K562 (cell line): ENCODE measurements at regions not wholly inside any gene's neighbourhood (a gene's known extent, or its start where the extent isn't known, plus 50 kb on each side); places are given as distances from the start of the nearest gene placed in this dataset.

ENCODE experiments used
- ATAC-seq: fragments of 200-7000 bp; cut with Tn5 transposase; 3 replicates; pipeline ENCODE4 v1.9.1; 2020; ENCODE audit warnings: moderate library complexity
- BruUV-seq: library from RNA; stranded (reverse); fragments of 400-500 nt; replicated peaks from 2 replicates; lab custom pipeline; 2021; lab: Mats Ljungman, UMichigan
- CTCF ChIA-PET: fragments of 300-600 bp; formaldehyde crosslinking; extraction: SDS; loops from one replicate; lab custom pipeline; 2021; ENCODE audit warnings: low intra/inter-chr PET ratio; lab: Yijun Ruan, JAX
- POLR2A ChIA-PET: fragments of 300-600, 350-650 bp; sonication (Branson Sonifier 250); formaldehyde crosslinking; extraction: SDS; loops from one replicate; lab custom pipeline; 2021; ENCODE audit warnings: antibody characterized with exemption, inconsistent platforms; lab: Yijun Ruan, JAX
- DNase-seq, 4 experiments: peaks; one replicate each; pipeline versions ENCODE4 v3.0.0 to v3.0.0-alpha.2; 2011 to 2018; ENCODE audit warnings: low spot score in 3 of 4, mixed read lengths in 3 of 4; ENCODE audit errors: extremely low read depth in 1 of 4
- FAIRE-seq: peaks from 2 replicates; lab custom pipeline; 2011; peaks lifted over from hg19 to GRCh38; lab: Jason Lieb, UNC
- H2AFZ ChIP-seq: 2 replicates; pipeline ENCODE4 v1.6.0; 2011; ENCODE audit warnings: low read depth, low read length, control low read depth, inconsistent platforms
- H3K27ac ChIP-seq: fragments of 200-600 bp; 3 replicates; pipeline ENCODE4 v1.8.0; 2011; ENCODE audit warnings: low read depth, mild to moderate bottlenecking, control low read depth, inconsistent platforms, low read length, moderate library complexity, mixed read lengths; ENCODE audit errors: extremely low read depth
- H3K27me3 ChIP-seq, 2 experiments: fragments of 300-600 bp in 1 of 2; 2 replicates in 1 of 2; 3 replicates in 1 of 2; pipeline versions ENCODE4 v1.6.0 to v1.8.0; 2011; ENCODE audit warnings: inconsistent platforms in 2 of 2, low read length in 2 of 2, mild to moderate bottlenecking in 1 of 2, mixed read lengths in 1 of 2, moderate library complexity in 1 of 2; ENCODE audit not compliant: control insufficient read depth in 2 of 2, insufficient read depth in 2 of 2
- H3K36me3 ChIP-seq: fragments of 300-600 bp; 3 replicates; pipeline ENCODE4 v1.8.0; 2011; ENCODE audit warnings: mild to moderate bottlenecking, low read length, inconsistent platforms; ENCODE audit not compliant: control insufficient read depth, insufficient read depth
- H3K4me1 ChIP-seq, 2 experiments: fragments of 200-600 bp in 1 of 2; replicated peaks in 1 of 2; 2 replicates in 1 of 2; 3 replicates in 1 of 2; pipeline versions ENCODE4 v1.5.1 to v1.8.0; 2011; ENCODE audit warnings: inconsistent platforms in 2 of 2, low read length in 2 of 2, mild to moderate bottlenecking in 1 of 2, mixed read lengths in 1 of 2, moderate library complexity in 1 of 2; ENCODE audit not compliant: control insufficient read depth in 2 of 2, insufficient read depth in 2 of 2
- H3K4me2 ChIP-seq: 2 replicates; pipeline ENCODE4 v1.6.1; 2011; ENCODE audit warnings: low read length, control low read depth, inconsistent platforms, mixed read lengths; ENCODE audit not compliant: insufficient read depth
- H3K4me3 ChIP-seq: fragments of 200-600 bp; sonication (generic), shearing (Covaris generic); 2 replicates; pipeline ENCODE4 v1.5.1; 2016; ENCODE audit warnings: control low read depth, inconsistent platforms
- H3K79me2 ChIP-seq: fragments of 200-600 bp; 3 replicates; pipeline ENCODE4 v1.8.0; 2011; ENCODE audit warnings: low read length, inconsistent platforms; ENCODE audit not compliant: control insufficient read depth, insufficient read depth
- H3K9ac ChIP-seq, 2 experiments: 2 replicates each; pipeline versions ENCODE4 v1.6.0 to v1.6.1; 2011; ENCODE audit warnings: low read depth in 2 of 2, low read length in 2 of 2, control low read depth in 1 of 2, inconsistent platforms in 1 of 2, mild to moderate bottlenecking in 1 of 2, mixed read lengths in 1 of 2; ENCODE audit not compliant: insufficient read depth in 1 of 2
- H3K9me1 ChIP-seq: one replicate; pipeline ENCODE4 v1.6.0; 2011; ENCODE audit warnings: inconsistent platforms, mild to moderate bottlenecking, low read length, moderate library complexity; ENCODE audit not compliant: control insufficient read depth, insufficient read depth
- H3K9me3 ChIP-seq: replicated peaks from 2 replicates; pipeline ENCODE4 v1.5.1; 2011; ENCODE audit warnings: low read depth, low read length, inconsistent platforms; ENCODE audit not compliant: control insufficient read depth, insufficient read depth
- H4K20me1 ChIP-seq: replicated peaks from 2 replicates; pipeline ENCODE4 v1.6.1; 2011; ENCODE audit warnings: low read length, inconsistent platforms, mixed read lengths; ENCODE audit not compliant: control insufficient read depth, insufficient read depth
- FOXK2 ChIP-seq, 2 experiments: fragments of 450-650 bp; IDR thresholded peaks in 1 of 2; conservative IDR thresholded peaks in 1 of 2; 2 replicates each; pipeline ENCODE4 v1.6.1; 2016; ENCODE audit warnings: low read depth in 2 of 2, mild to moderate bottlenecking in 1 of 2
- GTF2A2 ChIP-seq: IDR thresholded peaks from 2 replicates; pipeline ENCODE4 v1.6.1; 2016; ENCODE audit warnings: mild to moderate bottlenecking, missing genetic modification characterization, missing compliant biosample characterization
- MCM5 ChIP-seq: fragments of 450-650 bp; IDR thresholded peaks from 2 replicates; pipeline ENCODE4 v1.6.1; 2016; ENCODE audit warnings: low read depth
- MLLT1 ChIP-seq, 2 experiments: fragments of 450-650 bp; IDR thresholded peaks; 2 replicates each; pipeline ENCODE4 v1.6.1; 2016
- PTBP1 ChIP-seq: fragments of 200-400 bp; formaldehyde crosslinking; IDR thresholded peaks from 2 replicates; pipeline ENCODE4 v1.6.1; 2017; ENCODE audit warnings: low read depth, low read length
- RBM22 ChIP-seq: fragments of 200-400 bp; formaldehyde crosslinking; IDR thresholded peaks from 2 replicates; pipeline ENCODE4 v1.6.1; 2018; ENCODE audit warnings: low read length, low read depth; ENCODE audit not compliant: poor library complexity, severe bottlenecking
- SOX6 ChIP-seq: fragments of 450-650 bp; IDR thresholded peaks from 2 replicates; pipeline ENCODE4 v1.6.1; 2014; ENCODE audit warnings: mild to moderate bottlenecking
- YY1 ChIP-seq, 3 experiments: IDR thresholded peaks; 2 replicates each; pipeline ENCODE4 v1.6.1; 2011; ENCODE audit warnings: low read length in 2 of 3, mild to moderate bottlenecking in 2 of 3, moderate library complexity in 2 of 3, borderline replicate concordance in 1 of 3, control low read depth in 1 of 3, low read depth in 1 of 3; ENCODE audit not compliant: insufficient read depth in 3 of 3, insufficient replicate concordance in 2 of 3, control insufficient read depth in 1 of 3, insufficient read length in 1 of 3; ENCODE audit errors: extremely low read depth in 1 of 3
- WGBS: fragments of 100-300 bp; shearing (Covaris generic); methylation state at CpG from one replicate; pipeline ENCODE4 v1.1.6; 2016; ENCODE audit warnings: low coverage, mixed read lengths; ENCODE audit not compliant: insufficient coverage; ENCODE audit errors: missing lambda C conversion rate; 5-methylcytosine and 5-hydroxymethylcytosine counted together
- in situ Hi-C: fragments of 300-500 bp; cut with MboI; formaldehyde crosslinking; loops from 4 replicates; pipeline ENCODE4 v1.15.0; 2018; ENCODE audit warnings: inconsistent platforms, mixed read lengths
- intact Hi-C: fragments of 100-400 bp; cut with micrococcal nuclease; formaldehyde crosslinking; loops from 2 replicates; pipeline ENCODE4 v1.14.2; 2022

- TF ChIP-seq YY1 (IDR thresholded peaks at IDR 0.05; ENCODE audit: borderline replicate concordance in 1 of 3, control insufficient read depth in 1 of 3, extremely low read depth in 1 of 3, insufficient read depth in 3 of 3, insufficient read length in 1 of 3, insufficient replicate concordance in 2 of 3, low read depth in 1 of 3, low read length in 2 of 3) (no peak), MCM5 (no peak), FOXK2 (conservative IDR thresholded peaks at IDR 0.05 in 1 of 2, IDR thresholded peaks at IDR 0.05 in 1 of 2; ENCODE audit: low read depth in 2 of 2) (no peak), MLLT1 (IDR thresholded peaks at IDR 0.05) (no peak), GTF2A2 (tag) (no peak)
Observed at GRCh38 chr2:60230037-60230436, 323.4 kb downstream of the BCL11A start (continued).

- Histone ChIP-seq H3K9me3 (no peaks in the 10 kb centered on the region), H3K27ac (no peak overlapping the region), H3K4me1 (no peaks in the 10 kb centered on the region), H3K9me1 (no peaks in the 10 kb centered on the region), H3K9ac (no peak overlapping the region), H3K79me2 (no peaks in the 10 kb centered on the region), H3K4me3 (no peak overlapping the region), H4K20me1 (no peaks in the 10 kb centered on the region), H3K36me3 (no peaks in the 10 kb centered on the region), H2AFZ (no peak overlapping the region), H3K4me2 (no peak overlapping the region), H3K27me3 (no peaks in the 10 kb centered on the region)
- ATAC-seq (no peak), FAIRE-seq (no peak), DNase-seq (no peak)
- 0% methylated on average over 2 of the region's 3 CpGs for WGBS
- TF ChIP-seq PTBP1: no peak
- no peak for TF ChIP-seq RBM22
- TF ChIP-seq SOX6: no peak
- intact Hi-C loops (no loop called here), in situ Hi-C loops (no loop called here)
- ChIA-PET POLR2A (no interaction called here), CTCF (no interaction called here)
- no TSS peak for BruUV-seq
Observed at GRCh38 chr2:60226943-60227342, 326.5 kb downstream of the BCL11A start.
